ENCODE measurements at regions not wholly inside any gene's neighbourhood (a gene's known extent, or its start where the extent isn't known, plus 50 kb on each side); places are given as distances from the start of the nearest gene placed in this dataset.

- TF ChIP-seq POLR2A (IDR thresholded peaks at IDR 0.05) (no peak), CTCF (IDR thresholded peaks at IDR 0.05) (no peak)
Observed at GRCh38 chr2:83359336-83359735, 1099.7 kb downstream of the SUCLG1 start.
